GM18517 (cell line): ENCODE measurements at regions not wholly inside any gene's neighbourhood (a gene's known extent, or its start where the extent isn't known, plus 50 kb on each side); places are given as distances from the start of the nearest gene placed in this dataset.
"Not testable (repeated sequence)": the region's sequence is repeated elsewhere in the genome, so short reads cannot be mapped to it uniquely, and the experiment has no call there.

ENCODE experiments used
- ATAC-seq: cut with Tn5 transposase; IDR thresholded peaks from one replicate; pipeline ENCODE4 v1.9.1; 2021; ENCODE audit warnings: mild to moderate bottlenecking, moderate library complexity; ENCODE audit not compliant: unreplicated experiment

- no peak for ATAC-seq
Measured at GRCh38 chr5:51559339-51559738, 176.1 kb downstream of the ISL1 start.

- no peak for ATAC-seq
Measured at GRCh38 chr5:51559921-51560658, 176.8 kb downstream of the ISL1 start.

GRCh38 chr5:51566953-51567352, 183.7 kb downstream of the ISL1 start:
- ATAC-seq = no peak

- no peak for ATAC-seq
Measured at GRCh38 chr5:51567636-51568035, 184.4 kb downstream of the ISL1 start.

- ATAC-seq = no peak
Measured at GRCh38 chr5:51573835-51574234, 190.6 kb downstream of the ISL1 start.

- ATAC-seq = no peak
Measured at GRCh38 chr5:51582871-51583394, 199.7 kb downstream of the ISL1 start.

- ATAC-seq = no peak
Measured at GRCh38 chr5:51598026-51598425, 214.8 kb downstream of the ISL1 start.

- ATAC-seq = no peak
Measured at GRCh38 chr5:51599587-51599986, 216.3 kb downstream of the ISL1 start.

GRCh38 chr5:51604324-51604723, 221.1 kb downstream of the ISL1 start:
- no peak for ATAC-seq

GRCh38 chr5:51606921-51607320, 223.7 kb downstream of the ISL1 start:
- no peak for ATAC-seq

- no peak for ATAC-seq
Measured at GRCh38 chr5:51618234-51618633, 235.0 kb downstream of the ISL1 start.

- no peak for ATAC-seq
Measured at GRCh38 chr5:51621156-51621555, 237.9 kb downstream of the ISL1 start.

GRCh38 chr5:51622161-51622790, 239.0 kb downstream of the ISL1 start:
- no peak for ATAC-seq

- no peak for ATAC-seq
Measured at GRCh38 chr5:51625224-51625968, 242.1 kb downstream of the ISL1 start.

- no peak for ATAC-seq
Measured at GRCh38 chr5:51632027-51632426, 248.8 kb downstream of the ISL1 start.

- no peak for ATAC-seq
Measured at GRCh38 chr5:51632793-51633192, 249.5 kb downstream of the ISL1 start.

GRCh38 chr5:51636973-51637372, 253.7 kb downstream of the ISL1 start:
- not testable (repeated sequence) for ATAC-seq

- ATAC-seq = no peak
Measured at GRCh38 chr5:51644976-51645375, 261.7 kb downstream of the ISL1 start.

GRCh38 chr5:51646482-51646881, 263.2 kb downstream of the ISL1 start:
- no peak for ATAC-seq

- ATAC-seq = no peak
Measured at GRCh38 chr5:51650824-51651223, 267.6 kb downstream of the ISL1 start.

GRCh38 chr5:51651476-51651875, 268.2 kb downstream of the ISL1 start:
- ATAC-seq = no peak

- no peak for ATAC-seq
Measured at GRCh38 chr5:51651889-51652288, 268.6 kb downstream of the ISL1 start.
